ENCODE measurements at regions not wholly inside any gene's neighbourhood (a gene's known extent, or its start where the extent isn't known, plus 50 kb on each side); places are given as distances from the start of the nearest gene placed in this dataset.

DNA sequence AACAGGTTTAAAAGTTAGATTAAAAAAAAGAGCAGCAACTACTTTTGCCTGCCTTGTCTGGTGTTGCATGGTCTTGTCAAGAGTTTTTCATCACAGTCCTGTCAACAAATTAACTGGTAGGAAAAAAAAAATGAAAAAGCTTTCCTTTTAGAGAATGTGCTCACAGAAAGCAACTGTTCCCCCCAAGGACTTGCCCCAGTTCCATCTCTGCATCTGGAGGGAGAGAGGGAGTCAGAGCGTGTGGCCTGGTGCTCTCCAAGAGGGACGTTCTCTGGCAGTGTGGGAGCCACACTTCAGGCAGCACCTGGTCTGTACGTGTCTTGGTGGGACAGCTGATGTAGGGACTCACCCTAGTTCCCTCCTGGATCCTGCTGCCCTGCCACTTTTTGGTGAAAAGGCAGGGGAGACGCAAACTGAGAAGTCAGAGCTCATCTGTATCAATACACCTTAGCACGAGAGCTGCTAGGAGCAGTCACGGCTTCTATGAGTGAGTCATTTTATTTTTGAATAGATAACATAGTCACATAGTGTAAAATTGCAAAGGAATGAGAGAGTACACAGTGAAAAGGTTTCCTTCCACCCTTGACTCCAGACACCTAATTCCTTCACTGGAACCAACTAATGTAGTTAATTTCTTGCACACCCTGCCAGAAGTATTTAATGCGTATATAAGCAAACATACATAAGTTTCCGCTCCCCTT, 172.5 kb upstream of the MGAT5 start:
- no peak overlapping the region for H3K4me3 ChIP-seq (ENCODE audit: low read depth, low read length)
- TF ChIP-seq, protein P1, sequence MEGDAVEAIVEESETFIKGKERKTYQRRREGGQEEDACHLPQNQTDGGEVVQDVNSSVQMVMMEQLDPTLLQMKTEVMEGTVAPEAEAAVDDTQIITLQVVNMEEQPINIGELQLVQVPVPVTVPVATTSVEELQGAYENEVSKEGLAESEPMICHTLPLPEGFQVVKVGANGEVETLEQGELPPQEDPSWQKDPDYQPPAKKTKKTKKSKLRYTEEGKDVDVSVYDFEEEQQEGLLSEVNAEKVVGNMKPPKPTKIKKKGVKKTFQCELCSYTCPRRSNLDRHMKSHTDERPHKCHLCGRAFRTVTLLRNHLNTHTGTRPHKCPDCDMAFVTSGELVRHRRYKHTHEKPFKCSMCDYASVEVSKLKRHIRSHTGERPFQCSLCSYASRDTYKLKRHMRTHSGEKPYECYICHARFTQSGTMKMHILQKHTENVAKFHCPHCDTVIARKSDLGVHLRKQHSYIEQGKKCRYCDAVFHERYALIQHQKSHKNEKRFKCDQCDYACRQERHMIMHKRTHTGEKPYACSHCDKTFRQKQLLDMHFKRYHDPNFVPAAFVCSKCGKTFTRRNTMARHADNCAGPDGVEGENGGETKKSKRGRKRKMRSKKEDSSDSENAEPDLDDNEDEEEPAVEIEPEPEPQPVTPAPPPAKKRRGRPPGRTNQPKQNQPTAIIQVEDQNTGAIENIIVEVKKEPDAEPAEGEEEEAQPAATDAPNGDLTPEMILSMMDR (IDR thresholded peaks at IDR 0.05; ENCODE audit: low read depth, low read length, missing control alignments), result no peak
- DNase-seq (ENCODE audit: low read depth), result no peak
- in situ Hi-C loops (cut with HindIII; ENCODE audit: low sequenced_read_pairs), result no loop called here

DNA sequence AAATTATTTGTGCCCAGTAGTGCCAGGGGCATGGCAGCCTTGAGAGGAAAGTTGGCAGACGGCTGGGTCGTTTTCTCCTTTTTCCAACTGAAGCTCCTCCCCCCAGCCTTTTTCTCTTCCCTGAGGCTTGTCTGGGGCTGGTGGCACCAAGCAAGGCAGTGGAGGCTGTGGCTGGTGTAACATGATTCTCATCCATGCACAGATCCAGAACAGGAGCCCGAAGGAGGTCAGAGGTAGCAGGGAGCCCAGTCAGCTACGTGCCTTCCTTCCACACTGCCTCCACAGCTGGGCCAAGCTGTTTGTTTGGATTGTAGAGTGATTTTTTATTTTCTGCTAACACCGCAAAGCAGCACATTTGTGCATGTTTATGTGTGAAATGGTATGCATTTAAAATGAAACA, 170.3 kb upstream of the MGAT5 start:
- TF ChIP-seq, protein P1 (IDR thresholded peaks at IDR 0.05; ENCODE audit: low read depth, low read length, missing control alignments), result no peak
- no peak overlapping the region for H3K4me3 ChIP-seq (ENCODE audit: low read depth, low read length)
- in situ Hi-C loops (cut with HindIII; ENCODE audit: low sequenced_read_pairs), result no loop called here
- DNase-seq (ENCODE audit: low read depth), result no peak

DNA sequence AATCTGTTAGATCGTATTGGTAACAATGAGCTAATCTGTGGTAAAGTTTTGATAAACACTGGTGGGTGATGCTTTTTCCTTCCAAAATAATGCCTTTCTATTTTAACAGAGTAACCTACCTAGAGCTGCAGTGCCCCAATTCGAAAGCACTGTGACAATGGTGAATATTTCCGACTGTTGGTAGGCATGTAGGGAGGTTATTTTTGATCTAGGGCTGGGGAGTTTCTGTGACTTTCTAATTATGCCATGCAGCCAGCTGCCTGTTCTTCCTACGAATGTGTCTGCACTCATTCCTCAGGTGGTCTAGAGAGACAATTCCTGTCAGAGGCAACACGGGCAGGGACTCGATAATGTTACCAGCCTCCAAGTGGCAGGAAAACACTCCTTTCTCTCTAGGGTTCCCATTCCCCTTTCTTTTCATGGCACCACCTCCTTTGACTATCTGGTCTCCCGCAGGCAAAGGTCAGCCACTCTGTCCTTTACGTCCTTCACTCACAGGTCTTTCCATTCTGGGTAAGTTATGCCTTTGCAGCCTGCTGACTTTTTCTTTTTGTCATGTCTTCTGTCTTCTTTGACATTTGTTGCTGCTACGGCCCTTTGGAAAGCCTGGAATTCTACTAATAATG, 167.2 kb upstream of the MGAT5 start:
- in situ Hi-C loops (cut with HindIII; ENCODE audit: low sequenced_read_pairs), result no loop called here
- DNase-seq (ENCODE audit: low read depth), result no peak
- no peak overlapping the region for H3K4me3 ChIP-seq (ENCODE audit: low read depth, low read length)
- TF ChIP-seq, protein P1 (IDR thresholded peaks at IDR 0.05; ENCODE audit: low read depth, low read length, missing control alignments), result no peak

DNA sequence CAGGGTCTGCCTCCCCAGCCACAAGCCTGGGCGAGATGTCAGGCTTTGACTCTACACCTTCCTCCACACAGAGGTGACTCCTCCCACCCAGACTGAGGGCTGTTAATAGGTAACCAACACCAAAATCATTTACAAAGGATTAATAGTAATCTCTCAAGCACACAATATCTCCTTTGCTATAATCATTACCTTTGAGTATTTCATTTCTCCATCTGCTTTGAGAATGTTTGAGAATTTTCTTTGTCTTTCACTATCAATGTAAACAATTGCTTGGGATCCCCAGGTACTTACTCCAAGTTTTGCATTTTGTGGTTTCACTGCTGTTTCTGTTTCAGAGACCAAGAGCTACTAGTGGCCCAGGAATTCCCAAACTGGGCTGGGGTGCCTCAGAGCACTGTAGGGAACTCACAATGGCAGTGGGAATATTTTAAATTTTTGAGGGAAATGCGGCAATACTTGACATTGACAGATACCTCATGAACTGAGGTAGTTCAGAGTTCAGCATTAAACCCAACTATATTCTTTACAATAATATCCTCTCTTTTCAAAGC, 166.4 kb upstream of the MGAT5 start:
- no peak overlapping the region for H3K4me3 ChIP-seq (ENCODE audit: low read depth, low read length)
- in situ Hi-C loops (cut with HindIII; ENCODE audit: low sequenced_read_pairs), result no loop called here
- peak; percentile 77 for DNase-seq (ENCODE audit: low read depth)
- TF ChIP-seq, protein P1 (IDR thresholded peaks at IDR 0.05; ENCODE audit: low read depth, low read length, missing control alignments), result no peak

DNA sequence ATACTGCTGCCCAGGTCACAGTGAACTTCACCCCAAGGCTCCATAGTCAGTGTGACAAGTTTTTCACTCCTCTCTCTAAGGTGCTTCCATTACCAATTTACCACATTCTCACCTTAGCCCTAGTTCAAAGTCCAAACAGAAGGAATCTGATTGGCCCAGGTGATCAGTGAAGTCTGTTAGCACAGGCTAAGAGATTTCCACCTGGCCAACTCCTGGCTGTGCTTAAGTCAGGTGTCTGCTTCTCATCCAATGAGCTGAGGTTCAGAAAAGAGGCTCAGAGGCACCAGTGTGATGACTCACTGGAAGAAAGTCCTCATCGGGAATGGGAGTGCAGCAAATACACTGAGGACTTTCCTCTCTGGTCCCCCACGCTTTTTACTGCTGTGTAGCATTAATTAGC, 164.4 kb upstream of the MGAT5 start:
- in situ Hi-C loops (cut with HindIII; ENCODE audit: low sequenced_read_pairs), result no loop called here
- no peak for DNase-seq (ENCODE audit: low read depth)
- TF ChIP-seq, protein P1 (IDR thresholded peaks at IDR 0.05; ENCODE audit: low read depth, low read length, missing control alignments), result no peak
- no peak overlapping the region for H3K4me3 ChIP-seq (ENCODE audit: low read depth, low read length)

DNA sequence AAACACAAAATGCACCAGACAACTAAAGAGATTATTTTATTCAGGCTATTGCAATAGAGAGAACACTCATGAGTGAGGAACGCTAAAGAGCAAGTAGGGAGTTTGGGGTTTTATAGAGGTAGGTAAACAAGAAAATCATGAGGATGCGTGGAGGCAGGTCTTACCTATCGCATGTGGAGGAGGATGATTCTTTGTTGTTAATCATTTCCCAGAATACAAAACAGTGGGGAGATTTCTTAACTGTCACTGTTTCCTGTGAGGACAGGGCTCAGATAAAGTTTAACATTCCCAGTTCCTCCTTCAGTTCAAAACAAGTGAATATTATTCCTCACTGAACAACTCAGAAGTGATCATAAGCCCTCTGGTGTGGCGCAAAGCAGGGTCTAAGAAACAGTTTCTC, 156.1 kb upstream of the MGAT5 start:
- H3K4me3 ChIP-seq (ENCODE audit: low read depth, low read length), result no peak overlapping the region
- in situ Hi-C loops (cut with HindIII; ENCODE audit: low sequenced_read_pairs), result no loop called here
- no peak for DNase-seq (ENCODE audit: low read depth)
- TF ChIP-seq, protein P1 (IDR thresholded peaks at IDR 0.05; ENCODE audit: low read depth, low read length, missing control alignments), result no peak

Data from astrocyte of the cerebellum (primary cell).